HepG2 (cell line): ENCODE measurements at regions not wholly inside any gene's neighbourhood (a gene's known extent, or its start where the extent isn't known, plus 50 kb on each side); places are given as distances from the start of the nearest gene placed in this dataset.

ENCODE experiments used
- ARHGAP35 ChIP-seq: sonication (generic); formaldehyde crosslinking; IDR thresholded peaks from 2 replicates; pipeline ENCODE4 v1.9.0; 2022; ENCODE audit warnings: mild to moderate bottlenecking, inconsistent platforms, moderate library complexity, missing genetic modification reagents, borderline replicate concordance
- ARNT ChIP-seq: fragments of 450-650 bp; IDR thresholded peaks from 2 replicates; pipeline ENCODE4 v1.6.1; 2017
- ATF4 ChIP-seq, 2 experiments: fragments of 450-650 bp in 1 of 2; sonication (generic) in 1 of 2; formaldehyde crosslinking; IDR thresholded peaks; 2 replicates each; pipeline versions ENCODE4 v1.5.0 to v1.8.0; 2020 to 2022; ENCODE audit warnings: mild to moderate bottlenecking in 1 of 2, missing genetic modification reagents in 1 of 2
- CENPX ChIP-seq: sonication (generic); formaldehyde crosslinking; IDR thresholded peaks from 2 replicates; pipeline ENCODE4 v1.9.0; 2021; ENCODE audit warnings: mild to moderate bottlenecking, missing genetic modification reagents, moderate library complexity
- CREB1 ChIP-seq, 2 experiments: fragments of 450-650 bp in 1 of 2; IDR thresholded peaks; 2 replicates each; pipeline ENCODE4 v1.6.1; 2016 to 2017; ENCODE audit warnings: control low read depth in 1 of 2, mild to moderate bottlenecking in 1 of 2, missing compliant biosample characterization in 1 of 2, missing genetic modification characterization in 1 of 2
- CTCF ChIP-seq: sonication (generic); formaldehyde crosslinking; IDR thresholded peaks from 2 replicates; pipeline ENCODE4 v1.5.0; 2020; ENCODE audit warnings: mild to moderate bottlenecking, missing genetic modification reagents, moderate library complexity
- KAT8 ChIP-seq: IDR thresholded peaks from 2 replicates; pipeline ENCODE4 v1.6.1; 2016; ENCODE audit warnings: missing genetic modification reagents, missing compliant biosample characterization
- MATR3 ChIP-seq: sonication (generic); formaldehyde crosslinking; IDR thresholded peaks from 2 replicates; pipeline ENCODE4 v1.4.0; 2020; ENCODE audit warnings: missing genetic modification reagents
- RAD21 ChIP-seq: fragments of 450-650 bp; formaldehyde crosslinking; IDR thresholded peaks from 2 replicates; pipeline ENCODE4 v1.5.0; 2020; ENCODE audit warnings: mild to moderate bottlenecking
- RNF219 ChIP-seq: sonication (generic); formaldehyde crosslinking; IDR thresholded peaks from 2 replicates; pipeline ENCODE4 v1.5.0; 2020; ENCODE audit warnings: mild to moderate bottlenecking, missing genetic modification reagents
- SATB2 ChIP-seq: sonication (generic); formaldehyde crosslinking; IDR thresholded peaks from 2 replicates; pipeline ENCODE4 v1.5.0; 2020; ENCODE audit warnings: missing genetic modification reagents
- SIX4 ChIP-seq: sonication (generic); formaldehyde crosslinking; IDR thresholded peaks from 2 replicates; pipeline ENCODE4 v1.4.0; 2020; ENCODE audit warnings: missing genetic modification reagents
- TP53 ChIP-seq: sonication (generic); formaldehyde crosslinking; conservative IDR thresholded peaks from 2 replicates; pipeline ENCODE4 v1.4.0; 2020; ENCODE audit warnings: missing genetic modification reagents
- ZBTB38 ChIP-seq: sonication (generic); formaldehyde crosslinking; IDR thresholded peaks from 2 replicates; pipeline ENCODE4 v1.5.1; 2020; ENCODE audit warnings: mild to moderate bottlenecking, missing genetic modification reagents
- ZMAT3 ChIP-seq: sonication (generic); formaldehyde crosslinking; conservative IDR thresholded peaks from 2 replicates; pipeline ENCODE4 v1.7.0; 2021; ENCODE audit warnings: missing genetic modification reagents
- ZNF275 ChIP-seq: sonication (generic); formaldehyde crosslinking; IDR thresholded peaks from 2 replicates; pipeline ENCODE4 v1.8.0; 2022; ENCODE audit warnings: missing genetic modification reagents, mild to moderate bottlenecking, inconsistent platforms, borderline replicate concordance
- ZNF337 ChIP-seq: sonication (generic); formaldehyde crosslinking; IDR thresholded peaks from 2 replicates; pipeline ENCODE4 v1.5.1; 2020; ENCODE audit warnings: missing genetic modification reagents, low read depth, mild to moderate bottlenecking, borderline replicate concordance
- ZNF350 ChIP-seq: sonication (generic); formaldehyde crosslinking; IDR thresholded peaks from 2 replicates; pipeline ENCODE4 v1.4.0; 2020; ENCODE audit warnings: mild to moderate bottlenecking, low read depth, missing genetic modification reagents, borderline replicate concordance
- ZNF431 ChIP-seq: sonication (generic); formaldehyde crosslinking; IDR thresholded peaks from 2 replicates; pipeline ENCODE4 v1.9.0; 2022; ENCODE audit warnings: missing genetic modification reagents, low read depth, mild to moderate bottlenecking, borderline replicate concordance
- ZNF432 ChIP-seq: sonication (generic); formaldehyde crosslinking; IDR thresholded peaks from 2 replicates; pipeline ENCODE4 v1.5.0; 2020; ENCODE audit warnings: missing genetic modification reagents, mild to moderate bottlenecking, borderline replicate concordance
- ZNF513 ChIP-seq: sonication (generic); formaldehyde crosslinking; conservative IDR thresholded peaks from 2 replicates; pipeline ENCODE4 v1.5.0; 2020; ENCODE audit warnings: missing genetic modification reagents
- ZNF546 ChIP-seq: sonication (generic); formaldehyde crosslinking; conservative IDR thresholded peaks from 2 replicates; pipeline ENCODE4 v1.8.1; 2023; ENCODE audit warnings: mild to moderate bottlenecking, missing genetic modification reagents
- ZNF644 ChIP-seq: IDR thresholded peaks from 2 replicates; pipeline ENCODE4 v1.6.1; 2016; ENCODE audit warnings: low read depth
- ZNF878 ChIP-seq: sonication (generic); formaldehyde crosslinking; IDR thresholded peaks from 2 replicates; pipeline ENCODE4 v1.8.1; 2023; ENCODE audit warnings: mild to moderate bottlenecking, missing genetic modification reagents, moderate library complexity

GRCh38 chr2:18378020-18378653 is 182.3 kb downstream of the RDH14 start (continued):
- TF ChIP-seq CREB1 (IDR thresholded peaks at IDR 0.05) (no peak), CREB1 (CRISPR knock-in tag; IDR thresholded peaks at IDR 0.05) (no peak), KAT8 (0 out of 2 replicates have a peak, but pooled peaks have one; percentile 29), ZNF546 (no peak), RAD21 (0 out of 2 replicates have a peak, but pooled peaks have one; percentile 26), RNF219 (CRISPR knock-in tag) (no peak), MATR3 (CRISPR knock-in tag) (no peak), ZNF644 (no peak), ZMAT3 (CRISPR knock-in tag) (no peak), ARNT (no peak), ZNF513 (CRISPR knock-in tag) (no peak), ZBTB38 (CRISPR knock-in tag) (no peak), ZNF275 (no peak), SATB2 (CRISPR knock-in tag) (no peak), ZNF337 (CRISPR knock-in tag) (no peak), ARHGAP35 (no peak), SIX4 (CRISPR knock-in tag) (no peak), ZNF432 (CRISPR knock-in tag) (no peak), ZNF350 (CRISPR knock-in tag) (no peak), ZNF878 (no peak), ATF4 (CRISPR knock-in tag; IDR thresholded peaks at IDR 0.05) (no peak), TP53 (CRISPR knock-in tag) (no peak), CENPX (no peak), CTCF (CRISPR knock-in tag) (peak; percentile 85), ZNF431 (CRISPR knock-in tag) (no peak)
- TF ChIP-seq, all 625 proteins: peak for 5
